GM12878 (cell line): ENCODE measurements at regions not wholly inside any gene's neighbourhood (a gene's known extent, or its start where the extent isn't known, plus 50 kb on each side); places are given as distances from the start of the nearest gene placed in this dataset.

ENCODE experiments used
- ATAC-seq: fragments of 200-7000 bp; cut with Tn5 transposase; 3 replicates; pipeline ENCODE4 v1.9.1; 2020; ENCODE audit warnings: mild to moderate bottlenecking, moderate library complexity
- BruUV-seq: library from RNA; stranded (reverse); fragments of 400-500 nt; replicated peaks from 2 replicates; lab custom pipeline; 2021; lab: Mats Ljungman, UMichigan
- CTCF ChIA-PET: fragments of 300-600 bp; sonication (Branson Sonifier 250); formaldehyde crosslinking; extraction: SDS; loops from one replicate; lab custom pipeline; 2021; ENCODE audit warnings: inconsistent platforms; lab: Yijun Ruan, JAX
- POLR2A ChIA-PET: fragments of 350-600 bp; formaldehyde crosslinking; extraction: SDS; loops from one replicate; lab custom pipeline; 2021; ENCODE audit warnings: inconsistent platforms; lab: Charles Lee
- RAD21 ChIA-PET: fragments of 300-600 bp; sonication (Branson Sonifier 250); formaldehyde crosslinking; loops from one replicate; lab custom pipeline; 2023; ENCODE audit warnings: antibody characterized with exemption; ENCODE audit not compliant: unreplicated experiment; lab: Charles Lee
- SMC1A ChIA-PET: fragments of 300-600 bp; sonication (Branson Sonifier 250); formaldehyde crosslinking; loops from one replicate; lab custom pipeline; 2023; ENCODE audit not compliant: unreplicated experiment, uncharacterized antibody; lab: Charles Lee
- DNase-seq: peaks from one replicate; pipeline ENCODE4 v3.0.0-alpha.2; 2011; ENCODE audit warnings: low read depth, low spot score
- FAIRE-seq: peaks from 3 replicates; lab custom pipeline; 2011; peaks lifted over from hg19 to GRCh38; lab: Jason Lieb, UNC
- H2AFZ ChIP-seq: 2 replicates; pipeline ENCODE4 v1.6.0; 2011; ENCODE audit warnings: low read depth, low read length, control low read depth; ENCODE audit not compliant: control insufficient read depth
- H3K27ac ChIP-seq: 2 replicates; pipeline ENCODE4 v1.5.1; 2011; ENCODE audit warnings: control low read depth; ENCODE audit not compliant: control insufficient read depth, insufficient read depth
- H3K27me3 ChIP-seq, 2 experiments: replicated peaks in 1 of 2; 2 replicates each; pipeline versions ENCODE4 v1.6.0 to v1.6.1; 2011; ENCODE audit warnings: low read length in 1 of 2; ENCODE audit not compliant: control insufficient read depth in 2 of 2, insufficient read depth in 2 of 2
- H3K36me3 ChIP-seq, 2 experiments: 2 replicates each; pipeline ENCODE4 v1.5.1; 2011; ENCODE audit warnings: low read length in 1 of 2; ENCODE audit not compliant: control insufficient read depth in 2 of 2, insufficient read depth in 2 of 2
- H3K4me1 ChIP-seq: 2 replicates; pipeline ENCODE4 v1.6.1; 2011; ENCODE audit warnings: mild to moderate bottlenecking, low read length, moderate library complexity, mixed read lengths; ENCODE audit not compliant: control insufficient read depth, insufficient read depth
- H3K4me2 ChIP-seq: 2 replicates; pipeline ENCODE4 v1.6.0; 2011; ENCODE audit warnings: control low read depth; ENCODE audit not compliant: control insufficient read depth, insufficient read depth
- H3K4me3 ChIP-seq: fragments of 200-600 bp; sonication (generic); 2 replicates; pipeline ENCODE4 v1.5.1; 2016
- H3K79me2 ChIP-seq: 2 replicates; pipeline ENCODE4 v1.6.0; 2011; ENCODE audit warnings: low read length; ENCODE audit not compliant: control insufficient read depth, insufficient read depth
- H3K9ac ChIP-seq: 2 replicates; pipeline ENCODE4 v1.8.0; 2011; ENCODE audit warnings: low read length, control low read depth, mixed read lengths; ENCODE audit not compliant: control insufficient read depth, insufficient read depth
- H3K9me3 ChIP-seq: replicated peaks from 3 replicates; pipeline ENCODE4 v1.5.1; 2011; ENCODE audit warnings: mild to moderate bottlenecking, low read length; ENCODE audit not compliant: control insufficient read depth, insufficient read depth
- H4K20me1 ChIP-seq: 2 replicates; pipeline ENCODE4 v1.6.0; 2011; ENCODE audit not compliant: control insufficient read depth, insufficient read depth
- BMI1 ChIP-seq: fragments of 450-650 bp; IDR thresholded peaks from 2 replicates; pipeline ENCODE4 v1.6.1; 2016; ENCODE audit warnings: mild to moderate bottlenecking, moderate library complexity, borderline replicate concordance
- CHD2 ChIP-seq: IDR thresholded peaks from 2 replicates; pipeline ENCODE4 v1.6.1; 2011; ENCODE audit warnings: low read depth, low read length, improper control_type of control experiment, borderline replicate concordance
- JUND ChIP-seq: IDR thresholded peaks from 2 replicates; pipeline ENCODE4 v1.6.1; 2012; ENCODE audit warnings: low read depth, mild to moderate bottlenecking, low read length, improper control_type of control experiment, moderate library complexity
- LARP7 ChIP-seq: fragments of 450-650 bp; IDR thresholded peaks from 2 replicates; pipeline ENCODE4 v1.6.1; 2017; ENCODE audit warnings: mild to moderate bottlenecking
- NBN ChIP-seq: fragments of 450-650 bp; IDR thresholded peaks from 2 replicates; pipeline ENCODE4 v1.6.1; 2016
- PML ChIP-seq: IDR thresholded peaks from 2 replicates; pipeline ENCODE4 v1.6.1; 2012; ENCODE audit warnings: low read length, inconsistent platforms
- POLR2AphosphoS2 ChIP-seq: IDR thresholded peaks from 2 replicates; pipeline ENCODE4 v1.6.1; 2011; ENCODE audit warnings: low read depth, mild to moderate bottlenecking, low read length, improper control_type of control experiment, moderate library complexity
- SMC3 ChIP-seq: IDR thresholded peaks from 2 replicates; pipeline ENCODE4 v1.6.1; 2011; ENCODE audit warnings: low read length, improper control_type of control experiment, borderline replicate concordance
- SUZ12 ChIP-seq: fragments of 200-600 bp; sonication (generic); IDR thresholded peaks from one replicate; pipeline ENCODE4 v1.6.1; 2018; ENCODE audit warnings: antibody characterized with exemption, mild to moderate bottlenecking; ENCODE audit not compliant: unreplicated experiment
- YY1 ChIP-seq: IDR thresholded peaks from 2 replicates; pipeline ENCODE4 v1.6.1; 2011; ENCODE audit warnings: low read depth, mild to moderate bottlenecking, low read length
- ZSCAN29 ChIP-seq: fragments of 450-650 bp; IDR thresholded peaks from 2 replicates; pipeline ENCODE4 v1.6.1; 2017; ENCODE audit warnings: mild to moderate bottlenecking, moderate library complexity
- WGBS: methylation state at CpG from one replicate; pipeline ENCODE4 v1.1.6; 2016; ENCODE audit warnings: low lambda C conversion rate; ENCODE audit not compliant: insufficient replicate concordance, insufficient coverage; ENCODE audit errors: missing lambda C conversion rate; 5-methylcytosine and 5-hydroxymethylcytosine counted together
- in situ Hi-C: fragments of 300-500 bp; cut with MboI; formaldehyde crosslinking; loops from 9 replicates; pipeline ENCODE4 v1.14.3; 2018; ENCODE audit warnings: mixed read lengths
- intact Hi-C: fragments of 100-400 bp; cut with micrococcal nuclease; formaldehyde crosslinking; loops from one replicate; pipeline ENCODE4 v1.14.2; 2022; ENCODE audit not compliant: unreplicated experiment
- TF ChIP-seq, protein P1 (sequence below): IDR thresholded peaks from 2 replicates; pipeline ENCODE4 v1.6.1; 2011; ENCODE audit warnings: mild to moderate bottlenecking, low read depth, low read length, moderate library complexity; ENCODE audit not compliant: insufficient replicate concordance
- TF ChIP-seq, protein P2 (sequence below): fragments of 450-650 bp; IDR thresholded peaks from 2 replicates; pipeline ENCODE4 v1.6.1; 2017; ENCODE audit warnings: mild to moderate bottlenecking, moderate library complexity

DNA sequence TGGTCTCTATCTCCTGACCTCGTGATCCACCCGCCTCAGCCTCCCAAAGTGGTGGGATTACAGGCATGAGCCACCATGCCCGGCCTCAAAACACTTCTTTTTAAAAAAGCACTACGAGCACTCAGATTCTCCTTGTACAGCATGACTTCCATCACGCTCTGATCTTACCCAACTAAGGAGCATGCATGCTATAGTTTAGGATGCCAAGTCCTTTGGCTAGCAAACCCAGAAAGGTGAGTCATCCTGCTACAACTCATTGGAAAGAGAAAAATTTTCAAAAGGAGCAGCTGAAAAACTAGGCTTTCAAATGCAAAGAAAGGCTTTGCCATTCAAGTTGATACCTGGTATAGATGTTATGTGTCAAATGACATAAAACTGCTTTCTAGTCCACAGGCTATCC, 70.3 kb upstream of the PRICKLE2 start:
- 4% methylated on average over 5 of the region's 5 CpGs for WGBS
- H2AFZ ChIP-seq: no peak overlapping the region
- no TSS peak for BruUV-seq
- TF ChIP-seq POLR2AphosphoS2: no peak
- TF ChIP-seq, protein P1, sequence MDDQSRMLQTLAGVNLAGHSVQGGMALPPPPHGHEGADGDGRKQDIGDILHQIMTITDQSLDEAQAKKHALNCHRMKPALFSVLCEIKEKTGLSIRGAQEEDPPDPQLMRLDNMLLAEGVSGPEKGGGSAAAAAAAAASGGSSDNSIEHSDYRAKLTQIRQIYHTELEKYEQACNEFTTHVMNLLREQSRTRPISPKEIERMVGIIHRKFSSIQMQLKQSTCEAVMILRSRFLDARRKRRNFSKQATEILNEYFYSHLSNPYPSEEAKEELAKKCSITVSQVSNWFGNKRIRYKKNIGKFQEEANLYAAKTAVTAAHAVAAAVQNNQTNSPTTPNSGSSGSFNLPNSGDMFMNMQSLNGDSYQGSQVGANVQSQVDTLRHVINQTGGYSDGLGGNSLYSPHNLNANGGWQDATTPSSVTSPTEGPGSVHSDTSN: no peak
- TF ChIP-seq ZSCAN29: no peak
- no peak for TF ChIP-seq SMC3
- TF ChIP-seq NBN: no peak
- no peak for TF ChIP-seq JUND
- TF ChIP-seq YY1: no peak
- TF ChIP-seq BMI1: no peak
- no peak for TF ChIP-seq PML
- no peak for TF ChIP-seq CHD2
- no peak for TF ChIP-seq LARP7
- TF ChIP-seq SUZ12: no peak
- TF ChIP-seq, protein P2, sequence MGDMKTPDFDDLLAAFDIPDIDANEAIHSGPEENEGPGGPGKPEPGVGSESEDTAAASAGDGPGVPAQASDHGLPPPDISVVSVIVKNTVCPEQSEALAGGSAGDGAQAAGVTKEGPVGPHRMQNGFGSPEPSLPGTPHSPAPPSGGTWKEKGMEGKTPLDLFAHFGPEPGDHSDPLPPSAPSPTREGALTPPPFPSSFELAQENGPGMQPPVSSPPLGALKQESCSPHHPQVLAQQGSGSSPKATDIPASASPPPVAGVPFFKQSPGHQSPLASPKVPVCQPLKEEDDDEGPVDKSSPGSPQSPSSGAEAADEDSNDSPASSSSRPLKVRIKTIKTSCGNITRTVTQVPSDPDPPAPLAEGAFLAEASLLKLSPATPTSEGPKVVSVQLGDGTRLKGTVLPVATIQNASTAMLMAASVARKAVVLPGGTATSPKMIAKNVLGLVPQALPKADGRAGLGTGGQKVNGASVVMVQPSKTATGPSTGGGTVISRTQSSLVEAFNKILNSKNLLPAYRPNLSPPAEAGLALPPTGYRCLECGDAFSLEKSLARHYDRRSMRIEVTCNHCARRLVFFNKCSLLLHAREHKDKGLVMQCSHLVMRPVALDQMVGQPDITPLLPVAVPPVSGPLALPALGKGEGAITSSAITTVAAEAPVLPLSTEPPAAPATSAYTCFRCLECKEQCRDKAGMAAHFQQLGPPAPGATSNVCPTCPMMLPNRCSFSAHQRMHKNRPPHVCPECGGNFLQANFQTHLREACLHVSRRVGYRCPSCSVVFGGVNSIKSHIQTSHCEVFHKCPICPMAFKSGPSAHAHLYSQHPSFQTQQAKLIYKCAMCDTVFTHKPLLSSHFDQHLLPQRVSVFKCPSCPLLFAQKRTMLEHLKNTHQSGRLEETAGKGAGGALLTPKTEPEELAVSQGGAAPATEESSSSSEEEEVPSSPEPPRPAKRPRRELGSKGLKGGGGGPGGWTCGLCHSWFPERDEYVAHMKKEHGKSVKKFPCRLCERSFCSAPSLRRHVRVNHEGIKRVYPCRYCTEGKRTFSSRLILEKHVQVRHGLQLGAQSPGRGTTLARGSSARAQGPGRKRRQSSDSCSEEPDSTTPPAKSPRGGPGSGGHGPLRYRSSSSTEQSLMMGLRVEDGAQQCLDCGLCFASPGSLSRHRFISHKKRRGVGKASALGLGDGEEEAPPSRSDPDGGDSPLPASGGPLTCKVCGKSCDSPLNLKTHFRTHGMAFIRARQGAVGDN: no peak
- H3K9ac ChIP-seq: no peak overlapping the region
- no peak overlapping the region for H3K4me3 ChIP-seq
- FAIRE-seq (no peak), ATAC-seq (no peak), DNase-seq (no peak)
- no peaks in the 10 kb centered on the region for H3K4me1 ChIP-seq
- H3K27ac ChIP-seq: no peak overlapping the region
- ChIA-PET RAD21 (no interaction called here), CTCF (interaction anchor here (1.2 to 2.0 kb wide), 3 partner anchors 9 to 14 kb away, joined by 3 to 8 read pairs (median 3); no protein-coding TSS in a partner anchor), POLR2A (interaction anchor here (1.1 kb wide), 1 partner anchor 10 kb away, joined by 3 read pairs; no protein-coding TSS in a partner anchor), SMC1A (interaction anchor here (1.3 to 2.0 kb wide), 4 partner anchors 8 to 18 kb away, joined by 4 to 11 read pairs (median 6); no protein-coding TSS in a partner anchor)
- H3K27me3 ChIP-seq: no peaks in the 10 kb centered on the region
- H3K9me3 ChIP-seq: no peaks in the 10 kb centered on the region
- H3K4me2 ChIP-seq: no peak overlapping the region
- in situ Hi-C loops (no loop called here), intact Hi-C loops (no loop called here)
- H4K20me1 ChIP-seq: no peaks in the 10 kb centered on the region
- H3K79me2 ChIP-seq: no peaks in the 10 kb centered on the region
- no peaks in the 10 kb centered on the region for H3K36me3 ChIP-seq
